Astrocyte (in vitro differentiated cells and primary cell): ENCODE measurements at regions not wholly inside any gene's neighbourhood (a gene's known extent, or its start where the extent isn't known, plus 50 kb on each side); places are given as distances from the start of the nearest gene placed in this dataset.

Source experiments
- EZH2 ChIP-seq: IDR thresholded peaks from 2 replicates; pipeline ENCODE4 v1.6.1; 2012; ENCODE audit warnings: mild to moderate bottlenecking, low read length, inconsistent platforms; ENCODE audit not compliant: insufficient read depth
- TF ChIP-seq, protein P1 (sequence below): IDR thresholded peaks from 2 replicates; pipeline ENCODE4 v1.5.1; 2011; ENCODE audit warnings: low read depth, mild to moderate bottlenecking, inconsistent platforms, low read length, moderate library complexity; ENCODE audit not compliant: insufficient read depth

DNA sequence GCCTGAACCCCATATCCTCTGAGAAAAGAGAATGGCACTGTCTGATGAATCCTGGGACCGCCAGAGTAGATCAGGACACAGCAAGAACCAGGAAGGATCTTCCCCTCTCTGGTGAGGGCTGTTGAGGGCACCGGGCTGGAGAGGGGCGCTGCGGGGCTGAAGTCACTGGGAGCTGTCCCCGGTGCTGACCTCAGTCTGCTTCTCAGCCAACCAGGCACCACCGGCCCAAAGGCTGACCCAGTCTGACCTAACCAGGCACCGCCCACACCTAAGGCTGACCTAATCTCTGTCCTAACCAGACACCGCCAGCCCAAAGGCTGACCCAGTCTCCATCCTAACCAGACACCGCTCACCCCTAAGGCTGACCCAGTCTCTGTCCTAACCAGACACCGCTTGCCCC lies 82.8 kb downstream of the CPZ start:
- TF ChIP-seq, protein P1, sequence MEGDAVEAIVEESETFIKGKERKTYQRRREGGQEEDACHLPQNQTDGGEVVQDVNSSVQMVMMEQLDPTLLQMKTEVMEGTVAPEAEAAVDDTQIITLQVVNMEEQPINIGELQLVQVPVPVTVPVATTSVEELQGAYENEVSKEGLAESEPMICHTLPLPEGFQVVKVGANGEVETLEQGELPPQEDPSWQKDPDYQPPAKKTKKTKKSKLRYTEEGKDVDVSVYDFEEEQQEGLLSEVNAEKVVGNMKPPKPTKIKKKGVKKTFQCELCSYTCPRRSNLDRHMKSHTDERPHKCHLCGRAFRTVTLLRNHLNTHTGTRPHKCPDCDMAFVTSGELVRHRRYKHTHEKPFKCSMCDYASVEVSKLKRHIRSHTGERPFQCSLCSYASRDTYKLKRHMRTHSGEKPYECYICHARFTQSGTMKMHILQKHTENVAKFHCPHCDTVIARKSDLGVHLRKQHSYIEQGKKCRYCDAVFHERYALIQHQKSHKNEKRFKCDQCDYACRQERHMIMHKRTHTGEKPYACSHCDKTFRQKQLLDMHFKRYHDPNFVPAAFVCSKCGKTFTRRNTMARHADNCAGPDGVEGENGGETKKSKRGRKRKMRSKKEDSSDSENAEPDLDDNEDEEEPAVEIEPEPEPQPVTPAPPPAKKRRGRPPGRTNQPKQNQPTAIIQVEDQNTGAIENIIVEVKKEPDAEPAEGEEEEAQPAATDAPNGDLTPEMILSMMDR: no peak
- no peak for TF ChIP-seq EZH2
